Astrocyte (in vitro differentiated cells and primary cell): ENCODE measurements at regions not wholly inside any gene's neighbourhood (a gene's known extent, or its start where the extent isn't known, plus 50 kb on each side); places are given as distances from the start of the nearest gene placed in this dataset.

Experiments used
- DNase-seq: peaks from one replicate; pipeline ENCODE4 v3.0.0-alpha.2; 2010; ENCODE audit warnings: low read depth
- FAIRE-seq: peaks from 2 replicates; lab custom pipeline; 2011; peaks lifted over from hg19 to GRCh38; lab: Jason Lieb, UNC
- H2AFZ ChIP-seq: 2 replicates; pipeline ENCODE4 v1.6.0; 2012; ENCODE audit warnings: low read depth, low read length, inconsistent platforms
- H3K27ac ChIP-seq: 2 replicates; pipeline ENCODE4 v1.5.1; 2011; ENCODE audit warnings: low read depth, low read length, inconsistent platforms
- H3K27me3 ChIP-seq: 2 replicates; pipeline ENCODE4 v1.6.0; 2011; ENCODE audit warnings: low read length, inconsistent platforms; ENCODE audit not compliant: insufficient read depth
- H3K36me3 ChIP-seq: 2 replicates; pipeline ENCODE4 v1.5.1; 2011; ENCODE audit warnings: low read length, inconsistent platforms; ENCODE audit not compliant: insufficient read depth
- H3K4me1 ChIP-seq: 2 replicates; pipeline ENCODE4 v1.5.1; 2011; ENCODE audit warnings: low read length, inconsistent platforms; ENCODE audit not compliant: insufficient read depth
- H3K4me2 ChIP-seq: 2 replicates; pipeline ENCODE4 v1.6.0; 2012; ENCODE audit warnings: low read length, inconsistent platforms
- H3K4me3 ChIP-seq: 2 replicates; pipeline ENCODE4 v1.5.1; 2011; ENCODE audit warnings: low read depth, mild to moderate bottlenecking, low read length, inconsistent platforms; ENCODE audit not compliant: insufficient read depth
- H3K79me2 ChIP-seq: 2 replicates; pipeline ENCODE4 v1.6.0; 2012; ENCODE audit warnings: mild to moderate bottlenecking, low read length, inconsistent platforms; ENCODE audit not compliant: insufficient read depth
- H3K9ac ChIP-seq: 2 replicates; pipeline ENCODE4 v1.6.0; 2012; ENCODE audit warnings: mild to moderate bottlenecking, low read length, inconsistent platforms
- H3K9me3 ChIP-seq: 2 replicates; pipeline ENCODE4 v1.5.1; 2012; ENCODE audit warnings: low read depth, mild to moderate bottlenecking, low read length, inconsistent platforms; ENCODE audit not compliant: insufficient read depth
- H4K20me1 ChIP-seq: 2 replicates; pipeline ENCODE4 v1.6.0; 2012; ENCODE audit warnings: low read length, inconsistent platforms; ENCODE audit not compliant: insufficient read depth
- H3K27ac Mint-ChIP-seq: one replicate; pipeline ENCODE4 v1.8.0; 2021; ENCODE audit warnings: mild to moderate bottlenecking, mixed read lengths; ENCODE audit not compliant: unreplicated experiment
- H3K27me3 Mint-ChIP-seq: one replicate; pipeline ENCODE4 v1.8.0; 2021; ENCODE audit warnings: low read depth, mixed read lengths; ENCODE audit not compliant: unreplicated experiment
- H3K36me3 Mint-ChIP-seq: one replicate; pipeline ENCODE4 v1.8.0; 2021; ENCODE audit warnings: low read depth, mixed read lengths; ENCODE audit not compliant: unreplicated experiment
- H3K4me1 Mint-ChIP-seq: one replicate; pipeline ENCODE4 v1.8.0; 2021; ENCODE audit warnings: low read depth, mixed read lengths; ENCODE audit not compliant: unreplicated experiment
- H3K4me3 Mint-ChIP-seq: one replicate; pipeline ENCODE4 v1.8.0; 2021; ENCODE audit warnings: mild to moderate bottlenecking, moderate library complexity, mixed read lengths; ENCODE audit not compliant: unreplicated experiment
- H3K9me3 Mint-ChIP-seq: one replicate; pipeline ENCODE4 v1.8.0; 2021; ENCODE audit warnings: mild to moderate bottlenecking, mixed read lengths; ENCODE audit not compliant: unreplicated experiment
- EZH2 ChIP-seq: IDR thresholded peaks from 2 replicates; pipeline ENCODE4 v1.6.1; 2012; ENCODE audit warnings: mild to moderate bottlenecking, low read length, inconsistent platforms; ENCODE audit not compliant: insufficient read depth
- TF ChIP-seq, protein P1 (sequence below): IDR thresholded peaks from 2 replicates; pipeline ENCODE4 v1.5.1; 2011; ENCODE audit warnings: low read depth, mild to moderate bottlenecking, inconsistent platforms, low read length, moderate library complexity; ENCODE audit not compliant: insufficient read depth

DNA sequence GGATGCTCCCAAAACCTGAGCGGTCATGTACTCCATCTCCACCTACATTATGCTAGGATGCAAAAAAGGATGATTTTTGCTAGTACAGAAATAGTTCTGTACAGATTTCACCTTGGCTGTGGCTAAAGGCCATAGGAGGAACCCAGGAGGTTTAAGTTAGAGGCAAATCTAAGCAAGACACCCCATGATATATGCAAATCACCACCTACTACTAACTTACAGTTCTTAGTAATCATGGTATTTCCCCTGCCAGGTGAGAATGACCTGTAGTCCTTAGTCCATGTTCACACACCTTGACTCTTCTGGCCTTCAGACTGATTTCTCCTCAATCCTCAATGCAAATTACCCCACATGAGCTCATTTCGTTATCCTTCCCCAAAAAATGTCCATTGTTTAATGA lies 154.2 kb downstream of the IMPG2 start:
- Histone ChIP-seq H3K9ac (no peak overlapping the region), H4K20me1 (no peaks in the 10 kb centered on the region), H2AFZ (no peak overlapping the region), H3K9me3 (no peaks in the 10 kb centered on the region), H3K27ac (no peak overlapping the region), H3K4me1 (no peaks in the 10 kb centered on the region), H3K4me2 (no peak overlapping the region), H3K27me3 (no peaks in the 10 kb centered on the region), H3K36me3 (no peaks in the 10 kb centered on the region), H3K79me2 (no peaks in the 10 kb centered on the region), H3K4me3 (no peak overlapping the region)
- FAIRE-seq = no peak
- TF ChIP-seq, protein P1, sequence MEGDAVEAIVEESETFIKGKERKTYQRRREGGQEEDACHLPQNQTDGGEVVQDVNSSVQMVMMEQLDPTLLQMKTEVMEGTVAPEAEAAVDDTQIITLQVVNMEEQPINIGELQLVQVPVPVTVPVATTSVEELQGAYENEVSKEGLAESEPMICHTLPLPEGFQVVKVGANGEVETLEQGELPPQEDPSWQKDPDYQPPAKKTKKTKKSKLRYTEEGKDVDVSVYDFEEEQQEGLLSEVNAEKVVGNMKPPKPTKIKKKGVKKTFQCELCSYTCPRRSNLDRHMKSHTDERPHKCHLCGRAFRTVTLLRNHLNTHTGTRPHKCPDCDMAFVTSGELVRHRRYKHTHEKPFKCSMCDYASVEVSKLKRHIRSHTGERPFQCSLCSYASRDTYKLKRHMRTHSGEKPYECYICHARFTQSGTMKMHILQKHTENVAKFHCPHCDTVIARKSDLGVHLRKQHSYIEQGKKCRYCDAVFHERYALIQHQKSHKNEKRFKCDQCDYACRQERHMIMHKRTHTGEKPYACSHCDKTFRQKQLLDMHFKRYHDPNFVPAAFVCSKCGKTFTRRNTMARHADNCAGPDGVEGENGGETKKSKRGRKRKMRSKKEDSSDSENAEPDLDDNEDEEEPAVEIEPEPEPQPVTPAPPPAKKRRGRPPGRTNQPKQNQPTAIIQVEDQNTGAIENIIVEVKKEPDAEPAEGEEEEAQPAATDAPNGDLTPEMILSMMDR = no peak
- TF ChIP-seq EZH2 = no peak
- no peak for DNase-seq
- Mint-ChIP-seq H3K4me1 (no peaks in the 10 kb centered on the region), H3K36me3 (no peaks in the 10 kb centered on the region), H3K4me3 (no peak overlapping the region), H3K9me3 (no peaks in the 10 kb centered on the region), H3K27me3 (no peaks in the 10 kb centered on the region), H3K27ac (no peak overlapping the region)

DNA sequence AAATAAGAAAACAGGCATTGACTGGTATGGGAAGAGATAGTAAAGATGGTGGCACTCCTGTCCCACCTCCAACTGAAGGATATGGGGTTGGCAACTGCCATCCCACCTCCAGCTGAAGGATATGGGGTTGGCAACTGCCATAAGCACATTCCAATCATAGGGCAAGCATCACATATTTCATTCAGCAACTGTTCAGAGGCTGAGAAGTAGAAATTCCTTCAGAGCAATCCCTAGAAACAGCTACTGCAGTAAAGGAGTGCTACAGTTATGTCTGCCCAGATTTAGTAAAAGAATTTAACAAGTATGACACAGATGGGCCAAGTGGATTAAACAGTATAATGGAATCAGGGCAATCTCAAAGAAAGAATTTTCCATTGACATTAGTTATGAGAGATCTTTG lies 156.8 kb downstream of the IMPG2 start:
- Mint-ChIP-seq H3K36me3 (no peaks in the 10 kb centered on the region), H3K4me3 (no peak overlapping the region), H3K9me3 (no peaks in the 10 kb centered on the region), H3K27ac (no peak overlapping the region), H3K4me1 (no peaks in the 10 kb centered on the region), H3K27me3 (no peaks in the 10 kb centered on the region)
- Histone ChIP-seq H3K27me3 (no peaks in the 10 kb centered on the region), H3K27ac (no peak overlapping the region), H3K4me3 (no peak overlapping the region), H4K20me1 (no peaks in the 10 kb centered on the region), H3K4me1 (no peaks in the 10 kb centered on the region), H2AFZ (no peak overlapping the region), H3K9ac (no peak overlapping the region), H3K36me3 (no peaks in the 10 kb centered on the region), H3K79me2 (no peaks in the 10 kb centered on the region), H3K4me2 (no peak overlapping the region), H3K9me3 (no peaks in the 10 kb centered on the region)
- no peak for DNase-seq
- FAIRE-seq = no peak
- TF ChIP-seq, protein P1 = no peak
- TF ChIP-seq EZH2 = no peak

DNA sequence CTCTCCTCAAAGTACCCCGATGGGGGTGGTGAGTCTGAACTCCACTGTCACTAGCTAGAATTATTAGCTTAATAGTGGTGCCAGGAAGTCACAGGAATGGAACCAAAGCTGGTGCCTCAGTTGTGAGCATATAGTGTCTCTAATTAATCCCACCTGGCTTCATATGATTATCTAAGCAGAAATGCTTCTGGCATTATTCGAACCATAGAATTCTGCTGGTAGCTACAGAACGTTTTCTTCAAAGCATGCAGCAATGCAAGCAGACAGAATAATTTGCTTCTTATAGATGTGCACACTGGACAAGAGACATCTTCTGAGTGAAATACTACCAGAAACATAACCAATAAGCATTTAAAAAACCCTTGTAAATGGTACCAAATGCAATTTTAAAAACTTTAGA lies 160.9 kb downstream of the IMPG2 start:
- H4K20me1 ChIP-seq = no peaks in the 10 kb centered on the region
- Mint-ChIP-seq H3K36me3 (no peaks in the 10 kb centered on the region), H3K27ac (no peak overlapping the region), H3K9me3 (no peaks in the 10 kb centered on the region), H3K27me3 (no peaks in the 10 kb centered on the region), H3K4me3 (no peak overlapping the region), H3K4me1 (no peaks in the 10 kb centered on the region)
- H3K4me3 ChIP-seq = no peak overlapping the region
- no peaks in the 10 kb centered on the region for H3K9me3 ChIP-seq
- H3K4me2 ChIP-seq = no peak overlapping the region
- H3K27ac ChIP-seq = no peak overlapping the region
- H3K79me2 ChIP-seq = no peaks in the 10 kb centered on the region
- FAIRE-seq (no peak), DNase-seq (no peak)
- H2AFZ ChIP-seq = no peak overlapping the region
- no peaks in the 10 kb centered on the region for H3K36me3 ChIP-seq
- H3K4me1 ChIP-seq = no peaks in the 10 kb centered on the region
- no peak for TF ChIP-seq EZH2
- TF ChIP-seq, protein P1 = no peak
- H3K9ac ChIP-seq = no peak overlapping the region
- no peaks in the 10 kb centered on the region for H3K27me3 ChIP-seq
